HG03045 (cell line): ENCODE measurements at regions not wholly inside any gene's neighbourhood (a gene's known extent, or its start where the extent isn't known, plus 50 kb on each side); places are given as distances from the start of the nearest gene placed in this dataset.

Experiments used
- ATAC-seq: cut with Tn5 transposase; IDR thresholded peaks from one replicate; pipeline ENCODE4 v1.9.1; 2021; ENCODE audit warnings: mild to moderate bottlenecking, moderate library complexity; ENCODE audit not compliant: unreplicated experiment

DNA sequence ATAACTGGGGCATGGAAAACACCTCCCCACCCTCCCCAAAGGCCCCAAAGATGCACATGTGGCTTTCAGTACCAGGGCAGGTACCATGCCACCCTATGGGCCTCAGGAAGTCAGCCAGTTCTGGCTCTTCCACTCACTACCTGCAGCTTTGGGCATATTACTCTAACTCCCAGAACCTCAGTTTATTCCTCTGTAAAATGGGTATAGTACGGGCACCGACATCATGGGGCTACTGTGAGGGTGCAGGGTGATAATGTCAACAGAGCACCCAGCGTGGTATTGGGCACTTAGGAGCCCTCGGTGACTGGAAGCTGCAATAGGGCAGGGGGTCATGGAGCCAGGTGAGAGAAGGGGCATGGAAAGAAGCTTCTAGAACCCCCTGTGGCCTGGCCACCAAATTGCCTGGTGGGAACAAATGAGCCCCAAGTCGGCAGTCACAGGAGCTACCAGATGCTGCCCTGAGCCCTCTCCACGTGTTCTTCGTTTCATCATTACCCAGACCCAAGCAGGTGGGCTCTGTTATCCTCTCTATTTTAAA, 512.1 kb downstream of the SHQ1 start:
- no peak for ATAC-seq

DNA sequence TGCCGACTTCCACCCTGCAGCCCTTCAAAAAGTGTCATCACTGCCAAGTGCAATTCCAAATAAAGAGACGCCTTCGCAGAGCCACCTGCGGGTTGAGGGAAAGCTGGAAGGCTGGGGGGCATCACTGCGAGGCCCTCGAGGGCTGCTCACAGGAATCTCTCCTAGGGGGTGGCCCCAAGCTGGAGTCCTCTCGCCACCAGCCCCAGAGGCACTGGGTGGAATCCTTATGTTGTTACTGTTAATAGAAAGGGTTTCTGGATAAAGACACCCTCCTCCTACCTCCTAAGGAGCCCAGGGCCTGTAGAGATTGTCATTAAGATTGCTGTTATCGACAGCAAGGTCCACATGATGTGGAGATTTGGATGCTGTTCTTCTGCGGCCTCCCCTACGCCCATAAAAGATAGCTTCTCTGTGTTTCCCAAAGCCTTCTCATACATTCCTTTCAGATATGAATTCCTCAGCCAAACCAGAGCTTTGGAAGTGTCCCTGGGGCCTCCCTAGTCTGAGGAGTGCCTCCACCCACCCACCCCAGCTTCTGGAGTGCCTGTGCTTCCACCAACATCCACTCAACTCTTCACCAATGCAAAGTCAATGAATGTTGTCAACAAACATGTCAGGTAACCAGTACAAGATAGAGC, 512.7 kb downstream of the SHQ1 start:
- no peak for ATAC-seq

DNA sequence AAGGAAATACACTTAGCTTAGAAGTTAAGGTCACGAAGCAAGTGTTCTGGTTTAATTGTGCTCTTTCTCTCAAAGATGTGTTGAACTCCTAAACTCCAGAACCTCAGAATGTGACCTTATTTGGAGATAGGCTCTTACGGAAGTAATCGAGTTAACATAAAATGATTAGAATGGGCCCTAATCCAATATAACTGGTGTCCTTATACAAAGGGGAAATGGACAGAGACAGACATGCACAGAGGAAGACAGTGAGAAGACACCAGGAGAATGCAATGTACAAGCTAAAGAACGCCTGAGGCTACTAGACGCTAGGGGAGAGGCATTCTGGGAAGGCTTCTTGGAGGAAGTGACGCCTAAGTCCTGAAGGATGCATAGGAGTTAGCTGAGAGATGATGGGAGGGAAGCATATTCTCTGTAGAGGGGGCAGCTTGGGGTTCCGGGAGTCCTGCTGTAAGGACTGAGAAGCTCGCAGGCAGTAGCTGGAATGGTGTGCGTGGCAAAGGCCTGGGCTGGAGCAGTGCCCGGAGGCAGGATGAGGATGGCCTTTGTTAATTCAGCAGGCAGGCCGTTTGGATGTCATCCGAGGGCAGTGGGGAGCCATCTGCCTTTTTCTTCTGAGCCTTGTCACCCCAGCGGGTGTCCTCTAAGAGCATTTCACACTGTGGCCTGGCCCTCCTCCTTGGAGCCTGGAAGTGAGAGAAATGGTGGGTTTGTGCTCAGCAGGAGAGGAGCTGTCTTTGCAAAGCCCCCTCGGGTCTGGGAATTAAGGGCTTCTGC, 513.4 kb downstream of the SHQ1 start:
- ATAC-seq = no peak

DNA sequence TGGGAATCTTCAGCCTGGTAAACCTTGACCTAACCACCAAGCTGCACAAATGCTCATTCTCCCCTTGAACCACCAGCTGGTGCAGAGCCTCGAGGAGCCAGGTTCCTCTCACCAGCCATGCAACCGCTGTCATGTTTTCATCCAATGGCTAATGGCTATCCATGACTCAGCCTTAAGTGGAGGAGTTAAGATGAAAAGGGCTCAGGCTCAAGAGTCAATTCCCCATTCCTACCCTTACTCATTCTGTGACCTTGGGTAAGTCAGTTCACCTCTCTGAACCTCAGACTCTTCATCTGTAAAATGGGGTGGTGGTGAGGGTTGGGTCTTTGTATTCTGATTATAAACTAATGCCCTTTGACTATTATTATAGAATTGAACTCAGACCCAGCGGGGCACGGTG, 515.6 kb downstream of the SHQ1 start:
- ATAC-seq = no peak

DNA sequence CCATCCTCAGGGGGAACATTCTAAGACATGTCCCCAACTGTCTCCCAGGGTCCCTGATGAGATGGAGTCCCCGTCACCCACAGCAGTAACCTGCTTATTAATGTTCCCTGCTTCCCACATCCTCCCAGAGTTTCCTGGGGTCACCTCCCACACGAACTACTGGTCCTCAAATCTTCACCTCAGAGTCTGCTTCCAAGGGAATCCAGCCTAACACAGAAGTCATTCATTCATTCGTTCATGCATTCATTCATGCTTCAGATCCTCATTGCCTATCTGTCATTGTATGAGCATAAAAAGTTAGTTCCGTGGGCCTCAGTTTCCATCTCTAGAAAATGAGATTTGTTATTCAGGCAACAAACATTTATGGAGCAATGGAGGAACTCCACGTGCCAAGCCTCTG, 516.2 kb downstream of the SHQ1 start:
- ATAC-seq = no peak

DNA sequence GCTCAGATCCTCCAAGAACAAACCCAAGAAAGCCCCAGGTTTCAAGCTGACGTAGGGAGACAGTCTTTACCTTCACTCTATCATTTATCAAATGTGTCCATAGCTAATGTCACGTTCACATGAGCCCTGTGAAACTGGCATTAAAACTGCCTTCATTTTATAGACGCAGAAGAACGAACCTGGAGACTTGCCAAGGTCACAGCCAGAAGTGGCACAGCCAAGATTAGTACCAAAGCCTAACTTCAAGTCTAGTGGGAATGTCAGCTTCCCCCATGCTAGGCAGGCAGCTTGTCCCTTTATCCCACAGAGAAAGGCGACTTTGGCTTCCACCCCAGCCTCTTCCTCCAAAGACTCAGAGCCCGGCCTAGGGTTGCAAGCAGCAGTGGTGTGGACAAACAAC, 517.2 kb downstream of the SHQ1 start:
- ATAC-seq = no peak

DNA sequence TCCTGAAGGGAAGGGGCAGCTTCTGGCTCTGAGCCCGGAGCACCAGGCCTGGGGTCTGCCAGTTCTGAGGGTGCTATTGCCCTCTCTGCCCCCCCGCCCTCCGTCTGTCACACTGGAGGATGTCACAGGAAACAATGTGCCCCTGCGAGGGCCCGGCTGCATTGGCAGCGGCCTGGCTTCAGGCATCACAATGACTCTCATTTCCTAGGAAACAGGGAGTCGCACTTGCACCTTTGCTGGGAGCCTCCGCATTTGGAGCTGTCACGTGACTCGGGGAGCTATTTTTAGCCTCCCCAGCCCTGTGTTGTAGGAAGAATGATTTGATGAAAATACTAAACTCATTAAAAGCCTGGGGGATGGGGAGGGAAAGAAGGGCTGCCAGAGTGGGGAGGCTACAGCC, 518.9 kb downstream of the SHQ1 start:
- no peak for ATAC-seq

DNA sequence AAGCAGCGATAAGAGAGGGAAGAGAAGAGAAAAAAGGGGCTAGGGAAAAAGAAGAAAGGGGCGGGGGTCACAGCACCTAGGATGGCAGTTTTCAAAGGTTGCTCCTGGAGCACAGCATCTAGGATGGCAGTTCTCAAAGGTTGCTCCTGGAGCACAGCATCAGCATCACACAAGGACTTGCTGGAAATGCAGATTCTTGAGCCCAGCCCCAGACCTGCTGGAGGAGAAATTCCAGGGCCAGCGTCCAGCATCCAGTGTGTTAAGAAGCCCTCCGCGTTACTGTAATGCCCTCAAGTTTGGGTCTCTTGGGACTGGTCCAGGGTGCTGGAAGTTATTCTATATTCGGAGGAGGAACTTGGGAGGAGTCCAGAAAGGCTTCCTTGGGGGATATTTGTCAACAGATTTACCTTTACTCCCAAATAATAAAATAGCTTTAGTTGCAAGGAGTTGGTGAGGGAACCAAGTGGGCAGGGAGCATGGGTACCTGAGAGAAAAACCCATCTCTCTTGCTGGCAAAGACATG, 519.4 kb downstream of the SHQ1 start:
- no peak for ATAC-seq

DNA sequence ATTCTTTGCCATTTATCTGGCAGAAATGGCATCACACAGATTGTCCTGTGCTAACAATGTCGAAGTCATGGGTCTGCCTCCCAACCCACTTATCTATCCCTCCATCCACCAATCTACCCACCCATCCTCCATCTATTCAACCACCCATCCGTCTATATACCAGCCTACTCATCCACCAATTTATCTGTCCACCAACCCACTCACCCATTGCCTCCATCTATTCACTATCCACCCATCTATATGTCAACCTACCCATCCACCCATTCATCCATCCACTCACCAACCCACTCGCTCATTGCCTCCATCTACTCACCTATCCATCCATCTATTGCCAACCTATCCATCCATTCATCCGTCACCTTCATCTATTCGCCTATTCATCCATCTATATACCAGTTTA, 521.2 kb downstream of the SHQ1 start:
- no peak for ATAC-seq

DNA sequence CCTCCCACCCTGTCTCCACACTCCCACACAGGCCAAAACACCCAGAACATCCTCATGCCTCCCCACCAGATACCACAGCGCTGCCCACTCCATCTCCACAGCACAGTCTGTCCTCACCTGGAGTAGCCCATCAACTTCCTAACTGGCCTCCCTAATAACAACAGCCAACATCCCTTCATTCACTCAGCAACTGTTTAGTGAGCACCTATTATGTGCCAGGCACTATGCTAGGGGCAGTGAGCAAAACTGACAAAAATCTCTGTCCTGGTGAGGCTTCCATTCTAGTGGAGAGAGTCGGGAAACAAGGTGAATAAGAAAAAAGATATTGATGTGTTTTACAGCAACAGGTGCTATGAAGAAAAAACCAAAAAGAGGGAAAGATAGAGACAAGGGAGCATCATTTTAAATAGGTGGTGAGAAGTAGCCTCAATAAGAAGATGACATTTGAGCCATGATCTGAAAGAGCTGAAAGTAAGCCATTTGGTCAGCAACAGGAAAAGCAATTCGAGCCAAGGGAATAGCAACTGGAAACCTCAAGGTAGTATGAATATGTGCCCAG, 523.9 kb downstream of the SHQ1 start:
- ATAC-seq = no peak

DNA sequence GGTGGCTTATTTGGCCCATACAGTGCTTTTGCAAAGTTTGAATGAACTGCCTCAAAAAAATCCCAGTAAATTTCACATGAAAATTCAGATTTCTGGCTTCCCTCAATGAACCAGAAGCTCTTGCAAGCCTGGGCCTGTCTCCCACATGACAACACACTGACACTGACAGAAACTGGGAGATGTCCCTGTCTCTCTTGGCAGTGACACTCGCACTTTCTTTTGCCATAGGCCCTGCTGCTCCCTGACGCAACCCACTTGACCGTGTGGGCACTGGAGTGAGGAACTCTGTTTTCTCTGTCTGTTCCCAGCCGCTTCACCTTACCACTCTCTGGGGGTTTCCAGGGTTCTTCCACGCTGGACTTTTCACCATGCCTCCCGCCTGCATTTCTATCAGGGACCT, 524.5 kb downstream of the SHQ1 start:
- ATAC-seq = no peak

DNA sequence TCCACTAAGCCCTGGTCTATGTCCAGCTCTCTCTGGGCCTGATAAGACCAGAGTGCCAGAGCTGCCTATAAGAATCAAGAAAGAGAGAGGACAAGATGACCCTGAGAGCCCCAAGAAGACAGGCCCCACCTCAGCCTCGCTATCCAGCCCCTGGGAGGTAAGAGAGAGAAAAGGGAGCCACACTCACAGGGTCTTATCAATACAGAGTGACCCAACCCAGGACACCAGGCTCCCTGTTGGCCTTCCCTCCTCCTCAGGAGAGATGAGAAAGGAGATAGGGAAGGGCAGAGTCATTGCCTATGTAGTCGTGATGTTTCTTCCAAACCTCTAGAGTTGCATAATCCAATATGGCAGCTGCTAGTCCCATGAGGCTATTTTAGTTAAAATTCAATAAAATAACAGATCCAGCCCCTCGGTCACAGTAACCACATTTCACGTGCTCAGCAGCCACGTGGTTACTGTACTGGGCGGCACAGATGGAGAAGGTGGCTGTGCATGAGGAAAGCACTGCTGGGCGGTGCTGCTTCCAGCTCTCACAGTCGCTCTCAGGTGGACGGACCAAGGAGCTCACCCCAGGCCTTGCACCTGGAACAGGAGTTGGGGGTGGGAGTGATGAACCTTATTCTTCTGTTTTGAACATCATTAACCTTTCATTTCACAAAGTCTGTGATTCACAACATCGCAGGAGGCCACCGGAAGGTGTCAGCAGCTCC, 525.8 kb downstream of the SHQ1 start:
- ATAC-seq = no peak

DNA sequence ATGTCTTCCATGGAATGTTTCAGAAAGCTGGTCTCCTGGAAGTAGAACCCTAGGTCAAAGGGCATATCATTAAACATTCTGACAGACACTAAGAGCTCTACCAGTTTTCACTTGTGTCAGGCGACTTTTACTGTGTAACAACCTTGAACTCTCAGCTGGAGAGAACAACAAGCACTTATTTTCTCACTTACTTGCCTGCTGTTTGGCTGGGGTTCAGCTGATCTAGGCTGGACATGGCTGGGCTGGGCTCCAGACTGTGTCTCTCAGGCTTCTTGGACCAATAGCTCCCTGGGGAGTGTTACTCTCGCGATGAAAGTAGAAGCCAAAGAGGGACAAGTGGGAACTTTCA, 527.3 kb downstream of the SHQ1 start:
- ATAC-seq = no peak

DNA sequence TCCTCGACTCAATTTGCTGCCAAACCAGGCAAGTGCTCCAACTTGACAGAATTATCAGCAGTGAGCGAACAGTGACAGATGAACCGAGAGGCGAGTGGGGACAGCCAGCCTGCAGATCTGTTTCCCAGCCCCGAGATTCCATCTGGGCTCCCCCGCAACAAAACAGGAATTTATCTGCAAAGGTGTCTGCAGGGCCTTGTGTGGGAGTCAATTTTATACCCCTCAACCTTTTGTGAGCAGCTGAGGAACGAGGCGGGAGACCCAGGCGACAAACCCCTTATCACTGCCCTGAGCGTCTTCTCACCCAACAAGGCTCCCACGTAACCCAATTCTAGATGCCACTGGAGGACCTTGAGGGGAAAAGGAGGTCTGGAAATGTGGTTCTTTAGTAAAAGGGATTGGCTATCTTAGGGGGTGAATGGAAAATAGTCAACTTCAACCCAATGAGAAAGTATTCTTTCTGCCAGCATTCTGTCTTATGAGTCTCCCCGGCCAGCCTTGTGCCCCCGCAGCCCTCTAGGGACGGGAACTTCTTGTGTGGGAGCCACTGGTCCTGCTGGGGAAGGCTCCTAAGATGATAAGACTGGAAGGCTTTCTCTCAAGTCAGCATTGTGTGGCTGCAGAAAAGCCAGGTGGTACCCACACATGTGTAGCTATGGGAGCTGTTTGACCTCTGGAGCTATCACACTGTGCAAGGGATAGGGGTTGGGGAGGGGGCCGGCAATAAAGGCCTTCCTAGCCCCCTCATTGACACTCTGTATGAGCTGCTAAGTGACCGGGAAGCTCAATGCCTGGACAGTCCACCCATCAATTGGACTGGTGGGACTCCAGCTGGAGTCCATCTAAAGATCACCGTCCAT, 527.9 kb downstream of the SHQ1 start:
- ATAC-seq = no peak

DNA sequence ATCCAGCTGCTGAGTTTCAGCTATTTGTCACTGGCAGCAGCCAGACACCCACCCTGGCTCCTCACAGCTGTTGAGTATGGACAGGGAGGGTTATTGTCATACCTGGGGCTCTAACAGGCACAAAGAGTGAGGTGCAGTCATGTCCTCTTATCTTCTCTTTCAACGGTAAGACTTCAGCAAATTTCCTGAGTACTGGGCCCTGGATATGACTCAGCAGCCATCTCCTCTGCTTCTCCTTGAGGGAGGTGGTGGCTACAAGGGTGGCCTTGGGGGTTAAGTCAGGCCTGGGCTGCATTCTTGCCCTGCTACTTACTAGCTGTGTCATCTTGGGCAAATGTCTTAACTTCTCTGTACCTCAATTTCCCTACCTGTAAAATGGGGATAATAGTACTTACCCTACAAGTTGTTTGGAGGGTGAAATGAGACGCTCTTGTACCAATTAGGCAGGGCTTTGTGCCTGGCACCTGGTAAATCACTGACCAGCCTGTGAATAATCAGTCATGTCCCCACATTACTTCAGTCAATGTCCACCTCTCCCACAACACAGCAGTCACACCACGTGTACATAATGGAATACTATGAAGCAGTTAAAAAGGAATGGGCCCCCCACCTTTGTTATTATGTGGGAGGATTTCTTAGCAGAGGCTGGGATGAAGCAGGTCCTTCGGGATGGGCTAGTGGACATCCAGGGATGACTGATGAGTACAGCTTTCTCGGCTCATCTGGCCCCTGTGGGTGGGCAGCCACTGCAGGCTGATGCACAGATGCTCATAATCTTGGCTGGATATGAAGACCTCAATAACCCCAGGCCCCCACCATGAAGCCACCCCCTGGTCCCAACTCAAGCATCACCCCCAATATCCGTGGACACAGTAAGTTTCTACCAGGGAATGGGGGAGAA, 528.8 kb downstream of the SHQ1 start:
- ATAC-seq = no peak

DNA sequence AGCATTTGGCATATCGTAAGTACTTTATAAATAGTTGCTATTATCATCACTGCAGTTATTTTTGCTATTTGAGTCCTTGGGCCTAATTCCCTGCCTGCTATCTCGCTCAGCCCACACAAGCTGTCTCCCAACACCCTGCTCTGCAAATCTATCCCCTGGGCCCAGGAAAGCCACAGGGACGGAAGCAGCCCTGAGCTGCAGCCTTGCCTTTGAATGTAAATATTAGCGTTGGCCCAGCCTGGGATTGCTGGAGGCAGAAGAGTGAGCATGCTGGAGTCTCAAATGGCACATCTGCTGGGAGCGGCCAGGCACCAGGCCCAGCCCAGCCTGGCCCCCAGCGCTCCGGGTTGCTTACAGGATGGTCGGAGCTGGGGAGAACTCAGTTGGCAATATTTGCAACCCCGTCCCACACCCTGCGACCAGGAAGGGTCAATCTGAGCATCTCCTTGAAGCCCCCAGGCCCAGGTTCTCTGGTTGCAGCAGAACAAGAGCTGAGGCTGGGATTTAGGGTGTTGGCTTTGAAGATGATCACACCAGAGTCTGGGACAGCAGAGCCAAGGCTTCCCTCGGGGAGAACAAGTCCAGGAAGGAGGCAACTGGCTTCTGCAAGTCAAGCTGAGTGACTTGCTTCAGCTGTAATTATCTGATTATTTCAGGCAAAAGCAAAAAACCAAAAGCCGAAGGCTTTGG, 529.6 kb downstream of the SHQ1 start:
- ATAC-seq = no peak

DNA sequence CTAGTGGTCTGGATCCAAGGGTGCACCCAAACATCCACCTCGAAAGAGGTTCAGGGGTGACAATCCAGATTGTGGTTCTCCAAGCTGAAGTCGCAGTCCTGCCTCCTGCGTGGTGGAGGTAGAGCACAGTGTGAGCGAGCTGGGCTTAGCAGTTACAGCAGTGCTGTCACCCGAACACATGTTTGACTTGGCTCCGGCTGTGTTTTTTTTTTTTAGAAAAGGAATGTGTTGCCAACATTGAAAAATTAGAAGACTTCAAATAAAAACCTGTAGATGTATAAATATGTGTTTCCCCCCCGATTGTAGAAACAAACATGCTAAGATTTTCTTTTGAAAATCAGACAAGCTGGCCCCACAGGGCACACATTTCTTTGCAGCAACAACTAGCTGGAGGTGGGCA, 530.8 kb downstream of the SHQ1 start:
- ATAC-seq = no peak

DNA sequence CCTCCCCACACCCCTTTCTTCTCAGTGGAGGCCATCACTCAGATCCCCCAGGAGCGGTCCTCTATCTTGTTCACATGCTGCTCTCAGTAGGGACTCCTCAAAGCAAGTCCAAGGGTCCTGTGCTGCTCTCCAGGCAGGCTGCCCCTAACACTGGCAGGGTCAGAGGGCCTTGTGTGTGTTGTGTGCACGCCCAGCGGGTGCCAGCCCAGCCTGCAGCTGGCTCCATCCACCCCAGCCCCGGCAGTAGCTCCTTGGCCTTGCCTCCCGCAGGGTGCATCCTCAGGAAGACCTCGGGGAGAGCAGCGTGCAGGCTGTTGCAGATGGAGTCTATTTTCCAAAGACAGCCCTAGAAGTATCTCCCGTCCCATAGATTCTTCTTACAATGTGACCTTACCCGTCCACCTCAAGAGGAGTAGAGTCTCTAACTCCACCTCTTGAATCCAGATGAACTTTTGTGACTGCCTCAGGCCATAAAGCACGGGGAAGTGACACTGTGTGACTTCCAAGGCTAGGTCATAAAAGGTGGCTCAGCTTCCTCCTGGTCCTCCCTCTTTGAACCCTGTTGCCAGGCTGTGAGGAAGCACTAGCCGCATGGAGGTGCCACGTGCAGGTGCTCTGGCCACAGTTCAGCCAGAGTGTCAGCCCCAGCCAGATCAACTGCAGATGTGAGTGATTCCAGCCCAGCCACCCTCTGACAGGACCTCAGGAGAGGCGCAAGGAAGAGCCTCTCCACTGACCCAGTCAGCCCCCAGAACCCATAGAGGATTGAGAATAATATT, 531.6 kb downstream of the SHQ1 start:
- no peak for ATAC-seq
